ENCODE measurements at regions not wholly inside any gene's neighbourhood (a gene's known extent, or its start where the extent isn't known, plus 50 kb on each side); places are given as distances from the start of the nearest gene placed in this dataset.
A peak's percentile ranks its signal among the peaks of the same experiment; 100 is the strongest.
"Not testable (repeated sequence)": the region's sequence is repeated elsewhere in the genome, so short reads cannot be mapped to it uniquely, and the experiment has no call there.

- no peak for DNase-seq (ENCODE audit: low read depth in 2 of 2)
Measured at GRCh38 chr14:56422221-56422620, 157.4 kb upstream of the TMEM260 start.

DNA sequence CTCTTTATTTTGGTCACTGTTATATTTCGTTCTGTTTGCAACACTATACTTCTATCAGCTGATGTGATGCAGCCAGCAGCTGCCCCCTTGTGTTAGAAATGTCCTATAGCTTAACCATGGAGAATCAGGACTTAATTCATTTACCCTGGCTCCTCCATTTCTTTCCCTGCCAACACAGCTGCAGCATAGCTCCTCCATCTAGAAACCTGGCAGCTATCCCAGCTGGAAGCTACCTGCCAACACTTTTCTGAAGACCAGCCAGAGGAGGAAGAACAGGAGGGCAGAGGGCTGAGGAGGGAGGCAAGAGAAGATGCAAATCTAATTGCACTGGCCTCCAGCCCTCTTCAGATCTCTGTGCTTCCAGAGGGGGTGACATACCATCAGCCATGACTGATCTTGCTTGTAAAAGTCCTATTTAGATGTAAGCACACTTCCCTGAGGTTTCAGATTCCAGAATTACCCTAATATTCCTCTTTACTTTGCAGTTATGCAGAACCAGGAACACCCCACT is 156.8 kb upstream of the TMEM260 start:
- peak; percentile 43 to 45 for DNase-seq (ENCODE audit: low read depth in 2 of 2)

- peak; percentile 8 to 19 for DNase-seq (ENCODE audit: low read depth in 2 of 2)
Measured at GRCh38 chr14:56423544-56423943, 156.1 kb upstream of the TMEM260 start.

- DNase-seq (ENCODE audit: low read depth in 2 of 2) = no peak
Measured at GRCh38 chr14:56431013-56431412, 148.6 kb upstream of the TMEM260 start.

DNA sequence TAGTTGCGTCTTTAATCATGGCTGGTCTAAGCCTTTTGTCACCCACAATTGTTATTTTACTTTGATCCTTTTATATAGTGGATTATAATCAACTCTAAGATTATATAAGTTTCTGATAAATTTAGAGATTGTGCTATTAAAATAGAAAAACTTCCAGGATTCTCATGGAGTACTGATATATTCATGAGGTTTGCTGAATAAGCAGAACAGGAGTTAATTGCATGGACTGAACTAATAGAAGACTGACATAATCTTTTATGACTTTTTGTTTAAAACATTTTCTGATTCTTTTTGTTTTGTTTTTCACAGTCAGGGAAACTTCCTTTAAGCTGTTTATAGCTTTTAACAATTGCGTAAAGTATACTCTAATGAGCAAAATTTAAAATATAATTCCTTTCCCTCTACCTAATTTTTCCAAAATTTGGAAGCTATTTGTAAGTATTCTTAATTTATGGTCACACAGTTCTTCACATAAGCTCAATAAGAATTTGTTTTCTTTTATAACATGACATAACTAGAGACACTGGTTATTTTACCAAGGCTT is 129.9 kb upstream of the TMEM260 start:
- no peak for DNase-seq (ENCODE audit: low read depth in 2 of 2)

DNA sequence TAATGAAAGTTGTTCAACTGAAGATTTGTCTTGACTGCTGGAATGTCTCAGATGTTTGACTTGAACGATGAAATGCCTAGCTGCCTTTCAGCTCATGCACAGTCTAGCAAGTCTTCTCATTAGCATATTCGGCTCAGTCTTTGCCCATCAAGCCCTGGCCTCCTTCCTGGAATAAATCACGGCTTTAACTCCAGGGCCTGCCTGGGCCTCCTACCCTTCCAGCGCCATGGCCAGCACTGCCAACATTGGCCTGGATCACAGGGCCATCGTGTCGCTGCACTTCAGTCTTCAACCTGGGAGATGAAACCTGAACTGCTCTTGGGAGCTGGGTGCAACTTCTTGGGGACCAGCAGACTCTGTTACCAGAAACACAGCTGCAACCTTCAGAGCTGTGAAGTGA is 126.7 kb upstream of the TMEM260 start:
- no peak for DNase-seq (ENCODE audit: low read depth in 2 of 2)

DNA sequence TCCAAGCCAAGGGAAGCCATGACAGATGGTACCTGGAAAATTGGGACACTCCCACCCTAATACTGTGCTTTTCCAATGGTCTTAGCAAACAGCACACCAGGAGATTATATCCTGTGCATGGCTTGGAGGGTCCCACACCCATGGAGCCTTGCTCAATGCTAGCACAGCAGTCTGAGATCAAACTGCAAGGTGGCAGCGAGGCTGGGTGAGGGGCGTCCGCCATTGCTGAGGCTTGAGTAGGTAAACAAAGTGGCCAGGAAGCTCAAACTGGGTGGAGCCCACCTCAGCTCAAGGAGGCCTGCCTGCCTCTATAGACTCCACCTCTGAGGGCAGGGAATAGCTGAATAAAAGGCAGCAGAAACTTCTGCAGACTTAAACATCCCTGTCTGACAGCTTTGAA is 124.9 kb upstream of the TMEM260 start:
- DNase-seq (ENCODE audit: low read depth in 2 of 2) = not testable (repeated sequence)

DNA sequence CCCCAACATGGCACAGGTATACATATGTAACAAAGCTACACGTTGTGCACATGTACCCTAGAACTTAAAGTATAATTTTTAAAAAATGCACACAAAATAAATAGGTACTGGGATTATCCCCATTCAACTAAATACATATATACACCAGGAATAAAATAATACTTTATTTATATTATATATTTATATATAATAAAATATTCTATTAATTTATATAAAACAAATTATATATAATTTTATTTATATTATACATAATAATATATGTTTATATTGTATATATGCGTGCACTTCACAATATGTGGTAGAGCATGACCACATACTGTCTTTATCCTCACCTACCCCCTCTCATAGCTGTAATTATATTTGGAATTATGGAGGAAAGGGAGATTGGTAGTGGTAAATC is 119.1 kb upstream of the TMEM260 start:
- DNase-seq (ENCODE audit: low read depth in 2 of 2) = no peak

DNA sequence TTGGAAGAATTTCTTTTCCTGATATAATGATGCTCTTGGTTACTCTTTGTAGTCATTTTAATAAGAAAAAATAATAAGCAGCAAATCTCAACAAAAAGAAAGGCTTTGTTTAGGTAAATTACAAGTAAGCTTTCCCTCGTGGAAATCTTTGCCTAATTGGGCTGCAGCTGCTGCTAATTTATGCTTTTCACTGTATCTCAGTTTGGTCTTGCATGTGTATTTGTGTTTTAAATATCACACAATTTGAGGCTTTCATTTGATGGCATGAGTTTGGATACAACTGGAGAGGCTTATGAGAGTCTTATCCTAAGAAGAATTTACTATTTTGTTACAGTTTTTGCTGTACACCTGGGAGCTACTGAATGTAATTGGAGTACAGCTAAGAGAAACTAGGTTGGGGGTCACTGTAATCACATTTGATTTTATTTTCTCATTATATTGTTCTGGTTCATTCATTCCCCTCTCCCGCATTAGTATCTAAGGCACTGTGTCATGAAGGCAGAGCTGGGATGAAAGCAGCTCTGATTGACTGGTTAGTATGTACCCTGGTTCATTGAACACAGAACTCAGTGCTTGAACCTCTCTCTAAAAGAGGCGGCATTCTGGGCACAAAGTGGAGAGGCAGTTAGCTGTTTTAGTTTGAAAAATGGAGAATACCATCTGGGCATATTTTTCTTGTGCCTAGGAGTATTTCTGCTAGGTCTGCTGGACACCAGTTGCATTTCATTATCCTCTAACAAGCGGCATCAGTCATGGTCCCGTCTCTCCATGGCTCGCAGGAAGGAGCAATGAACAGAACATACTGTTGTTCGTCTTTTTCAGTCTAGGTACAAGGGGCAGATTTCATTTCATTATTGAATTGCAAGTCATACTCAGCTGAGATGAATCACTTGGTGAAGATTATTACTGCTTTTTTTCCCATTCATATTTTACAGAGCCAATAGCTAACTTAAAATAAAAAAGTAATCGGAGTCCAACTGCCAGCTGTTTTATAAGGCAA is 118.0 kb upstream of the TMEM260 start:
- no peak for DNase-seq (ENCODE audit: low read depth in 2 of 2)

DNA sequence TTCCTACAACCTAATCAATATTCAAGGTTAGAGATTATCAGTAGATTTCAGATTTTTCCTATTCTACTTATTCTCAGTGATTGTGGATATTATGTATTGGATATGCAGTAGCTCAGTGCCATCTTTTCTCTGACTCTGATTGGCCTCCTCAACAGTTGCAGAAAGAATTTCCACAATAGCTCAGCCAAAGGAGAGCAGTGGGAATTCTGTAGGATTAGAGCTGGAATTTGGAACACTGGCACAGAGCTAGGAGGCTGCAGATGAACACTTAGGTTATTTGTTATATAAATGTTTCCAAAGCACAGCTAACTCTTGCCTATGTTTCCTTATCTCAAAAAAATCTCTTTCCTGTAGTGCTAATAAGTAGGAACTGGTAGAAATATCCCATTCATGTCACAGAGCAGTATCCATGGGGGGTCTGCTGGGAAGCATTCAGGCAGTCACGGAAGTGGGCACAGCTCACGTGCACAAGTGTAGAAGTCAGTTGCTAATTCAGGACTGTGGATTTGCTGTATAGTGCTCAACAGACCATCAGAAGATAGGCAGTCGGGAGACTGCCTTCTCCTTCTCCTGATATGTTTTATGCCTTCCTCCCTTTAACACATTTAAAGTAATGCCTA is 116.2 kb upstream of the TMEM260 start:
- no peak for DNase-seq (ENCODE audit: low read depth in 2 of 2)

DNA sequence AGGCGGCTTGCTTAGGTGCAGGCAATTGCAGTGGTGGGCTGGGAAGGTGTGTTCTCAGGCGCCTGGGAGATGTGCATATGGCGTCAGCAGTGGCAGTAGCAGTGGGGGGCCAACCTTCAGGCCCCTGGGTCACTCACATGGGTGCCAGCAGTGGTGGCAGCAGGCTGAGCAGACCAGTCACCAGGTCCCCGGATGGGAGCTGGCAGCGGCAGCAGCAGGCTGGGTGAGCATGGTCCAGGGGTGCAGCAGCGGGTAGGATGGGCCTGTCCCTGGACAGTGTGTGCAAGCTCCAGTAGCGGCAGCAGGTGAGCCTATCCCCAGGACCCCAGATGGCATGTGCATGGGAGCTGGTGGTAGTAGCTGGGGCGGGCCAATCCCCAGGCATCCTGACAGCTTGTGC is 108.5 kb upstream of the TMEM260 start:
- DNase-seq (ENCODE audit: low read depth in 2 of 2) = no peak

- DNase-seq (ENCODE audit: low read depth in 2 of 2) = peak in 1 of 2 experiments; percentile 8
Measured at GRCh38 chr14:56474419-56475022, 105.1 kb upstream of the TMEM260 start.

- no peak for DNase-seq (ENCODE audit: low read depth in 2 of 2)
Measured at GRCh38 chr14:56482310-56482911, 97.2 kb upstream of the TMEM260 start.

GRCh38 chr14:56487090-56487667 is 92.4 kb upstream of the TMEM260 start:
- no peak for DNase-seq (ENCODE audit: low read depth in 2 of 2)

DNA sequence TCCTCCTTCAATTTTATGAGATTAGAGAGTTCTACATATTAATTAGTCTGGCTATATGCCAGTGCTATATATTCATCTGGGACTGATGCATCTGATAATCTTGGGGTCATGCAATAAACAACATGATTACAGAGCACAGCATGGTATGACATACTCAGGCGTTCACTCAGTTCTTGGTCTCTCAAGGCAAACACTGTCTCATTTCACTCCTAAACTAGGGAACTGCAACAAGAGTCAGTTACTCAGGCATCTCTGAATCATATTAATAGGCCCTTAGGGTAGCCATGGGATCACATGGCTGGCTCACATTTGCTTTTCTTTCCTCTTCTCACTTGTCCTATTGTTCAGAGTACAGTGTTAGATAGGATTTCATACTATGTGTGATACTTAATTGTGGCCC is 91.8 kb upstream of the TMEM260 start:
- no peak for DNase-seq (ENCODE audit: low read depth in 2 of 2)

DNA sequence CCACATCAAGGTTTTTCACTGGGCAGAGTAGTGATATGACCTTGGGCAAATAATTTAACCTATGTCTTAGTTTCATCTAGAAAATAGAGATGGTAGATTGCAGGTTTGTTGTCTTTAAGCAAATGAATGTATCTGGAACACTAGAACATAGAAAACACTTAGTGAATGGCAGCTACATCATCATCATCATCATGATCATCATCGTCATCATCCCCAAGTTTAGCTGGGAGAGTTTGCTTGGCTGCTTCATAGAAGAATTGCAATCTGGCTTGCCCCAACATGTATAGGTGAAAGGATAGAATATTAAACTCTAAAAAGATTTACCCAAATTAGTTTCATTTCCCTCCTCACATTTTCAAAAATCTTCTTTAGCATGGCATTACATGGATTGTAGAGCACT is 91.3 kb upstream of the TMEM260 start:
- DNase-seq (ENCODE audit: low read depth in 2 of 2) = no peak

- no peak for DNase-seq (ENCODE audit: low read depth in 2 of 2)
Measured at GRCh38 chr14:56490379-56490778, 89.2 kb upstream of the TMEM260 start.

GRCh38 chr14:56491299-56492285 is 88.0 kb upstream of the TMEM260 start:
- DNase-seq (ENCODE audit: low read depth in 2 of 2) = no peak

DNA sequence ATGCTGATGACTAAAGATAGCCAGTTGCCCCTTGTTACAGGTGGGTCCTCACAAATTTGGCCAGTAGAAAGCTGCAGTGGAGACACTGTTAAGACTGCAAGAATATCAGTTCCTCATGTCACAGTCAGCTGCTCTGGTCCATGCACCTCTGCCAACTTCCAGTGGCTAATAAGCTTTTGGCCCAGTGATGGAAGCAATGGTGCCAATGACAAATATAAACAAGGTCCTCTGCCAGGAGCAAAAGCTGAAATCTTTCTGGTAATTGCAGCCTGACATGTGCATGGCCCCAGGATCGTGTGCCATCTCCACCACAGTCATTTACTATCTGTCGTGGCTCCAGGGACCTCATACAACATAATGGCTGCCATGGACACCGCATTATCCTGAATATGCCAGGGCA is 85.4 kb upstream of the TMEM260 start:
- DNase-seq (ENCODE audit: low read depth in 2 of 2) = no peak

DNA sequence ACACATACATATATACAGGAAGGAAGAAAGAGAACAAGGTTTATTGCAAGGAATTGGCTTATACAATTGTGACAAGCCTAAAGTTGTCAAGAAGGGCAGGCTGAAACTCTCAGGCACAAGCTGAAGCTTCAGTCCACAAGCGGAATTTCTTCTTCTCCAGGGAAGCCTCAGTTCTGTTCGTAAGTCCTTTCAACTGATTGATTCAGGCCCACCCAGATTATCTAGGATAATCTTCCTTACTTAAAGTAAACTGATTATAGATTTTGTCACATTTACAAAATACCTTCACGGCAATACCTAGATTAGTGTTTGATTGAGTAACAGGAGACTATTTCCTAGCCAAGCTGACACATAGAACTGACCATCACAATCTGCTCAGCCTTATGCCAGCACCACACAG is 81.5 kb upstream of the TMEM260 start:
- DNase-seq (ENCODE audit: low read depth in 2 of 2) = no peak
